ACC112 (cell line): ENCODE measurements at regions not wholly inside any gene's neighbourhood (a gene's known extent, or its start where the extent isn't known, plus 50 kb on each side); places are given as distances from the start of the nearest gene placed in this dataset.
A peak's percentile ranks its signal among the peaks of the same experiment; 100 is the strongest.
"Not testable (repeated sequence)": the region's sequence is repeated elsewhere in the genome, so short reads cannot be mapped to it uniquely, and the experiment has no call there.

Experiments used
- H2AFZ ChIP-seq: fragments of 200-600 bp; sonication (generic); one replicate; pipeline ENCODE4 v1.6.0; 2017; ENCODE audit warnings: antibody characterized with exemption, low read length; ENCODE audit not compliant: unreplicated experiment
- H3K27ac ChIP-seq: fragments of 200-600 bp; sonication (generic); 2 replicates; pipeline ENCODE4 v1.5.1; 2014; ENCODE audit warnings: low read depth, mild to moderate bottlenecking, antibody characterized with exemption, low read length, moderate library complexity
- H3K27me3 ChIP-seq: fragments of 200-600 bp; sonication (generic); 2 replicates; pipeline ENCODE4 v1.6.1; 2014; ENCODE audit warnings: mild to moderate bottlenecking, antibody characterized with exemption, low read length, moderate library complexity, mixed read lengths; ENCODE audit not compliant: insufficient read depth
- H3K36me3 ChIP-seq: fragments of 200-600 bp; sonication (generic); 2 replicates; pipeline ENCODE4 v1.6.1; 2016; ENCODE audit warnings: mild to moderate bottlenecking, antibody characterized with exemption, low read length, moderate library complexity, mixed read lengths; ENCODE audit not compliant: insufficient read depth
- H3K4me1 ChIP-seq: fragments of 200-600 bp; sonication (generic); one replicate; pipeline ENCODE4 v1.6.1; 2016; ENCODE audit warnings: low read length, mixed read lengths; ENCODE audit not compliant: insufficient read depth, unreplicated experiment, control insufficient read depth
- H3K4me3 ChIP-seq: fragments of 200-600 bp; sonication (generic); 2 replicates; pipeline ENCODE4 v1.5.1; 2014; ENCODE audit warnings: mild to moderate bottlenecking, low read depth, low read length
- H3K79me2 ChIP-seq: fragments of 200-600 bp; sonication (generic); one replicate; pipeline ENCODE4 v1.6.0; 2016; ENCODE audit warnings: low read length; ENCODE audit not compliant: control insufficient read depth, unreplicated experiment, insufficient read depth

- not testable (repeated sequence) for H3K4me1 ChIP-seq, H3K27ac ChIP-seq, H2AFZ ChIP-seq, H3K36me3 ChIP-seq, H3K4me3 ChIP-seq, H3K79me2 ChIP-seq, H3K27me3 ChIP-seq
Measured at GRCh38 chr18:39127538-39127937, 1561.9 kb upstream of the CELF4 start.

- H3K27me3 ChIP-seq = peaks cover 4% of the 10 kb centered on the region; the same call in 1 of the 2 replicates
- H3K4me3 ChIP-seq = peak overlapping the region; percentile 63
- H3K27ac ChIP-seq = no peak overlapping the region
- no peaks in the 10 kb centered on the region for H3K36me3 ChIP-seq
- no peak overlapping the region for H2AFZ ChIP-seq
- H3K79me2 ChIP-seq = no peaks in the 10 kb centered on the region
- no peaks in the 10 kb centered on the region for H3K4me1 ChIP-seq
Measured at GRCh38 chr18:39113790-39114189, 1548.2 kb upstream of the CELF4 start.

GRCh38 chr18:39105104-39105503 lies 1539.5 kb upstream of the CELF4 start:
- H3K36me3 ChIP-seq = no peaks in the 10 kb centered on the region
- no peak overlapping the region for H3K27ac ChIP-seq
- H2AFZ ChIP-seq = no peak overlapping the region
- H3K4me1 ChIP-seq = no peaks in the 10 kb centered on the region
- peaks cover 4% of the 10 kb centered on the region; the same call in 1 of the 2 replicates for H3K27me3 ChIP-seq
- no peaks in the 10 kb centered on the region for H3K79me2 ChIP-seq
- H3K4me3 ChIP-seq = no peak overlapping the region

GRCh38 chr18:39072970-39073369 lies 1507.4 kb upstream of the CELF4 start:
- H3K27ac ChIP-seq = no peak overlapping the region
- no peaks in the 10 kb centered on the region for H3K79me2 ChIP-seq
- H3K27me3 ChIP-seq = no peaks in the 10 kb centered on the region; the same call in 1 of the 2 replicates
- H3K4me3 ChIP-seq = no peak overlapping the region
- H3K36me3 ChIP-seq = no peaks in the 10 kb centered on the region
- H2AFZ ChIP-seq = no peak overlapping the region
- H3K4me1 ChIP-seq = no peaks in the 10 kb centered on the region

- Histone ChIP-seq H2AFZ (no peak overlapping the region), H3K27ac (no peak overlapping the region), H3K4me1 (no peaks in the 10 kb centered on the region), H3K27me3 (peaks cover 4% of the 10 kb centered on the region; the same call in 1 of the 2 replicates), H3K79me2 (no peaks in the 10 kb centered on the region), H3K4me3 (no peak overlapping the region), H3K36me3 (no peaks in the 10 kb centered on the region)
Measured at GRCh38 chr18:39062426-39062825, 1496.8 kb upstream of the CELF4 start.

- H3K36me3 ChIP-seq = no peaks in the 10 kb centered on the region
- H3K27ac ChIP-seq = no peak overlapping the region
- H3K27me3 ChIP-seq = no peaks in the 10 kb centered on the region
- no peak overlapping the region for H2AFZ ChIP-seq
- H3K4me1 ChIP-seq = no peaks in the 10 kb centered on the region
- H3K4me3 ChIP-seq = no peak overlapping the region
- H3K79me2 ChIP-seq = no peaks in the 10 kb centered on the region
Measured at GRCh38 chr18:39058386-39059000, 1492.9 kb upstream of the CELF4 start.

GRCh38 chr18:39057423-39058064 lies 1491.9 kb upstream of the CELF4 start:
- no peak overlapping the region for H2AFZ ChIP-seq
- H3K27me3 ChIP-seq = no peaks in the 10 kb centered on the region
- no peak overlapping the region for H3K27ac ChIP-seq
- H3K79me2 ChIP-seq = no peaks in the 10 kb centered on the region
- H3K4me1 ChIP-seq = no peaks in the 10 kb centered on the region
- no peaks in the 10 kb centered on the region for H3K36me3 ChIP-seq
- H3K4me3 ChIP-seq = no peak overlapping the region

GRCh38 chr18:39053571-39053970 lies 1488.0 kb upstream of the CELF4 start:
- H3K79me2 ChIP-seq = no peaks in the 10 kb centered on the region
- no peaks in the 10 kb centered on the region for H3K4me1 ChIP-seq
- H3K36me3 ChIP-seq = no peaks in the 10 kb centered on the region

GRCh38 chr18:39051013-39051412 lies 1485.4 kb upstream of the CELF4 start:
- H2AFZ ChIP-seq = no peak overlapping the region
- H3K27ac ChIP-seq = no peak overlapping the region
- H3K4me1 ChIP-seq = no peaks in the 10 kb centered on the region
- no peaks in the 10 kb centered on the region for H3K79me2 ChIP-seq
- H3K27me3 ChIP-seq = no peaks in the 10 kb centered on the region; the same call in 1 of the 2 replicates
- no peaks in the 10 kb centered on the region for H3K36me3 ChIP-seq
- H3K4me3 ChIP-seq = no peak overlapping the region

More at GRCh38 chr18:39053571-39053970, 1488.0 kb upstream of the CELF4 start:
- Histone ChIP-seq H3K27ac (no peak overlapping the region), H3K4me3 (no peak overlapping the region), H2AFZ (no peak overlapping the region), H3K27me3 (no peaks in the 10 kb centered on the region; the same call in 1 of the 2 replicates)

GRCh38 chr18:39039813-39040212 lies 1474.2 kb upstream of the CELF4 start:
- Histone ChIP-seq H3K36me3 (no peaks in the 10 kb centered on the region), H3K27ac (no peak overlapping the region), H3K27me3 (no peaks in the 10 kb centered on the region), H3K79me2 (no peaks in the 10 kb centered on the region), H2AFZ (no peak overlapping the region), H3K4me1 (no peaks in the 10 kb centered on the region), H3K4me3 (no peak overlapping the region)

GRCh38 chr18:39037925-39038324 lies 1472.3 kb upstream of the CELF4 start:
- no peak overlapping the region for H2AFZ ChIP-seq
- H3K27me3 ChIP-seq = no peaks in the 10 kb centered on the region
- H3K27ac ChIP-seq = no peak overlapping the region
- no peak overlapping the region for H3K4me3 ChIP-seq
- H3K79me2 ChIP-seq = no peaks in the 10 kb centered on the region
- H3K36me3 ChIP-seq = no peaks in the 10 kb centered on the region
- H3K4me1 ChIP-seq = no peaks in the 10 kb centered on the region
